GM23338 (cell line): ENCODE measurements at regions not wholly inside any gene's neighbourhood (a gene's known extent, or its start where the extent isn't known, plus 50 kb on each side); places are given as distances from the start of the nearest gene placed in this dataset.

Experiments used
- ATAC-seq: fragments of 200-7000 bp; cut with Tn5 transposase; 3 replicates; pipeline ENCODE4 v1.9.1; 2020
- DNase-seq: peaks from one replicate; pipeline ENCODE4 v3.0.0-alpha.2; 2015; ENCODE audit warnings: low spot score
- H2AFZ ChIP-seq: fragments of 200-600 bp; sonication (generic); 2 replicates; pipeline ENCODE4 v1.8.0; 2016; ENCODE audit warnings: antibody characterized with exemption, mild to moderate bottlenecking, moderate library complexity
- H3F3A ChIP-seq: fragments of 200-600 bp; sonication (generic); replicated peaks from 2 replicates; pipeline ENCODE4 v1.8.0; 2017; ENCODE audit warnings: antibody characterized with exemption, mixed run types, low read depth
- H3K27ac ChIP-seq: fragments of 200-600 bp; sonication (generic); 2 replicates; pipeline ENCODE4 v1.6.1; 2016; ENCODE audit warnings: low read depth
- H3K27me3 ChIP-seq: fragments of 200-600 bp; sonication (generic); 2 replicates; pipeline ENCODE4 v1.8.0; 2016; ENCODE audit warnings: mild to moderate bottlenecking, mixed run types, moderate library complexity; ENCODE audit not compliant: insufficient read depth
- H3K36me3 ChIP-seq: fragments of 200-600 bp; sonication (generic); 2 replicates; pipeline ENCODE4 v1.8.0; 2016; ENCODE audit warnings: mild to moderate bottlenecking; ENCODE audit not compliant: insufficient read depth
- H3K4me1 ChIP-seq: fragments of 200-600 bp; sonication (generic); 2 replicates; pipeline ENCODE4 v1.8.0; 2016; ENCODE audit warnings: mild to moderate bottlenecking, moderate library complexity; ENCODE audit not compliant: insufficient read depth
- H3K4me2 ChIP-seq: fragments of 200-600 bp; sonication (generic); 2 replicates; pipeline ENCODE4 v1.7.1; 2017; ENCODE audit warnings: mixed run types
- H3K4me3 ChIP-seq: fragments of 200-600 bp; sonication (generic); 2 replicates; pipeline ENCODE4 v1.6.1; 2016; ENCODE audit warnings: mixed run types
- H3K79me2 ChIP-seq: fragments of 200-600 bp; sonication (generic); replicated peaks from 2 replicates; pipeline ENCODE4 v1.8.0; 2017; ENCODE audit warnings: mild to moderate bottlenecking; ENCODE audit not compliant: insufficient read depth
- H3K9me2 ChIP-seq: fragments of 200-600 bp; sonication (generic); 2 replicates; pipeline ENCODE4 v1.8.0; 2017; ENCODE audit not compliant: insufficient read depth
- H4K20me1 ChIP-seq: fragments of 200-600 bp; sonication (generic); replicated peaks from 2 replicates; pipeline ENCODE4 v1.8.0; 2017; ENCODE audit warnings: mild to moderate bottlenecking; ENCODE audit not compliant: insufficient read depth
- H3K27ac Mint-ChIP-seq: 2 replicates; pipeline ENCODE4 v1.8.0; 2020; ENCODE audit warnings: inconsistent platforms, mild to moderate bottlenecking, moderate library complexity, mixed read lengths
- H3K27me3 Mint-ChIP-seq: 3 replicates; pipeline ENCODE4 v1.8.0; 2022; ENCODE audit warnings: low read depth, mild to moderate bottlenecking, moderate library complexity, mixed read lengths, inconsistent platforms; ENCODE audit not compliant: insufficient read depth, poor library complexity
- H3K36me3 Mint-ChIP-seq: 3 replicates; pipeline ENCODE4 v1.8.0; 2021; ENCODE audit warnings: low read depth, mild to moderate bottlenecking, inconsistent platforms, moderate library complexity, mixed read lengths
- H3K4me1 Mint-ChIP-seq: 3 replicates; pipeline ENCODE4 v1.8.0; 2020; ENCODE audit warnings: mild to moderate bottlenecking, inconsistent platforms, mixed read lengths
- H3K4me3 Mint-ChIP-seq: 3 replicates; pipeline ENCODE4 v1.8.0; 2021; ENCODE audit warnings: moderate library complexity, mild to moderate bottlenecking, inconsistent platforms, mixed read lengths
- H3K9me3 Mint-ChIP-seq: 3 replicates; pipeline ENCODE4 v1.8.0; 2020; ENCODE audit warnings: moderate library complexity, mild to moderate bottlenecking, inconsistent platforms, mixed read lengths
- CREB1 ChIP-seq: fragments of 250-450 bp; sonication (Bioruptor Pico); IDR thresholded peaks from 2 replicates; pipeline ENCODE4 v1.5.0; 2020; ENCODE audit warnings: low read depth, mild to moderate bottlenecking, moderate library complexity
- EZH2 ChIP-seq: fragments of 200-600 bp; sonication (generic); IDR thresholded peaks from one replicate; pipeline ENCODE4 v1.8.0; 2017; ENCODE audit warnings: antibody characterized with exemption, mild to moderate bottlenecking, low read depth; ENCODE audit not compliant: unreplicated experiment
- EZH2phosphoT487 ChIP-seq: fragments of 200-600 bp; sonication (generic); IDR thresholded peaks from one replicate; pipeline ENCODE4 v1.8.1; 2018; ENCODE audit warnings: antibody characterized with exemption; ENCODE audit not compliant: unreplicated experiment
- JUNB ChIP-seq: IDR thresholded peaks from one replicate; pipeline ENCODE4 v1.6.1; 2016; ENCODE audit warnings: antibody characterized with exemption; ENCODE audit not compliant: unreplicated experiment
- NANOG ChIP-seq: IDR thresholded peaks from 2 replicates; pipeline ENCODE4 v1.6.1; 2016; ENCODE audit warnings: antibody characterized with exemption, borderline replicate concordance
- POLR2AphosphoS5 ChIP-seq: IDR thresholded peaks from 2 replicates; pipeline ENCODE4 v1.6.1; 2016; ENCODE audit warnings: antibody characterized with exemption, low read depth
- ZNF114 ChIP-seq: fragments of 250-450 bp; sonication (Bioruptor Pico); IDR thresholded peaks from 2 replicates; pipeline ENCODE4 v1.5.0; 2020; ENCODE audit warnings: mild to moderate bottlenecking, moderate library complexity
- ZNF331 ChIP-seq: fragments of 250-450 bp; sonication (Bioruptor Pico); IDR thresholded peaks from 2 replicates; pipeline ENCODE4 v1.5.0; 2020; ENCODE audit warnings: low read depth, mild to moderate bottlenecking, moderate library complexity
- TF ChIP-seq, protein P1 (sequence below): IDR thresholded peaks from one replicate; pipeline ENCODE4 v1.6.1; 2018; ENCODE audit warnings: antibody characterized with exemption; ENCODE audit not compliant: unreplicated experiment
- TF ChIP-seq, protein P2 (sequence below), 2 experiments: fragments of 200-600 bp in 1 of 2; sonication (generic) in 1 of 2; conservative IDR thresholded peaks; 2 replicates each; pipeline versions ENCODE4 v1.5.1 to v1.6.1; 2016 to 2017; ENCODE audit warnings: antibody characterized with exemption in 2 of 2, low read depth in 2 of 2, mild to moderate bottlenecking in 2 of 2, moderate library complexity in 1 of 2
- TF ChIP-seq, protein P3 (sequence below): fragments of 250-450 bp; sonication (Bioruptor Pico); IDR thresholded peaks from 2 replicates; pipeline ENCODE4 v1.5.0; 2020; ENCODE audit warnings: mild to moderate bottlenecking, moderate library complexity
- TF ChIP-seq, protein P4 (sequence below): IDR thresholded peaks from 2 replicates; pipeline ENCODE4 v1.6.1; 2016; ENCODE audit warnings: antibody characterized with exemption

DNA sequence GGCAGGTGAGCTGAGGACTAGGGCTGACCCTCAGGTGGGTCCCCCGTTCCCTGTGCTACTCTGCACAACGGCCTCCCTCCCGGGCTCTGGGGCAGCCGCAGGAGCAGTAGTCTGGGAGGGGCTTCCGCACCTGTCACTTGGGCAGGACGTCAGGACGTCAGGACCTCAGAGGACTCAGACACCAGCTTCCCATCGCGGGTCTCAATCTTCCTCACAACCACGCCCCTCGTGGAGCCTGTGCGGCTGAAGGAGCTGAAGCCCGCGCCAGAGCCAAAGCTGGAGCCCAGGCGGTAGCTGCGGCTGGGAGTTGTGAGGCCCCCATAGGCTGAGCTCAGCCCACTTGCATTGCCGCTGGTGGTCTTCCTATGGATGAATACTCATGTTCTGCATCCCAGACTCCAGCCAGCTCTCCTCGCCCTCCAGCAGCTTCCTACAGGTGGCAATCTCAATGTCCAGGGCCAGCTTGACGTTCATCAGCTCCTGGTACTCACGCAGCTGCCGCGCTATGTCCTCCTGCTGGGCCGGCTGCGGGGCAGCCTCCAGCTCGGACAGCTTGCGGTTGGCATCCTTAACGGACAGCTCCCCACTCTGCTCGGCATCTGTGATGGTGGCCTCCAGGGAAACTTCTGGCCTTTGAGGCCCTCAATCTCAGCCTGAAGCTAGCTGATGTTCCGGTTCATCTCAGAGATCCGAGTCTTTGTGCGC, 381.4 kb upstream of the RGMB start:
- H3K27me3 ChIP-seq = no peaks in the 10 kb centered on the region
- H3K4me1 Mint-ChIP-seq = peaks cover 22% of the 10 kb centered on the region
- no peak overlapping the region for H3K27ac ChIP-seq
- TF ChIP-seq, protein P1, sequence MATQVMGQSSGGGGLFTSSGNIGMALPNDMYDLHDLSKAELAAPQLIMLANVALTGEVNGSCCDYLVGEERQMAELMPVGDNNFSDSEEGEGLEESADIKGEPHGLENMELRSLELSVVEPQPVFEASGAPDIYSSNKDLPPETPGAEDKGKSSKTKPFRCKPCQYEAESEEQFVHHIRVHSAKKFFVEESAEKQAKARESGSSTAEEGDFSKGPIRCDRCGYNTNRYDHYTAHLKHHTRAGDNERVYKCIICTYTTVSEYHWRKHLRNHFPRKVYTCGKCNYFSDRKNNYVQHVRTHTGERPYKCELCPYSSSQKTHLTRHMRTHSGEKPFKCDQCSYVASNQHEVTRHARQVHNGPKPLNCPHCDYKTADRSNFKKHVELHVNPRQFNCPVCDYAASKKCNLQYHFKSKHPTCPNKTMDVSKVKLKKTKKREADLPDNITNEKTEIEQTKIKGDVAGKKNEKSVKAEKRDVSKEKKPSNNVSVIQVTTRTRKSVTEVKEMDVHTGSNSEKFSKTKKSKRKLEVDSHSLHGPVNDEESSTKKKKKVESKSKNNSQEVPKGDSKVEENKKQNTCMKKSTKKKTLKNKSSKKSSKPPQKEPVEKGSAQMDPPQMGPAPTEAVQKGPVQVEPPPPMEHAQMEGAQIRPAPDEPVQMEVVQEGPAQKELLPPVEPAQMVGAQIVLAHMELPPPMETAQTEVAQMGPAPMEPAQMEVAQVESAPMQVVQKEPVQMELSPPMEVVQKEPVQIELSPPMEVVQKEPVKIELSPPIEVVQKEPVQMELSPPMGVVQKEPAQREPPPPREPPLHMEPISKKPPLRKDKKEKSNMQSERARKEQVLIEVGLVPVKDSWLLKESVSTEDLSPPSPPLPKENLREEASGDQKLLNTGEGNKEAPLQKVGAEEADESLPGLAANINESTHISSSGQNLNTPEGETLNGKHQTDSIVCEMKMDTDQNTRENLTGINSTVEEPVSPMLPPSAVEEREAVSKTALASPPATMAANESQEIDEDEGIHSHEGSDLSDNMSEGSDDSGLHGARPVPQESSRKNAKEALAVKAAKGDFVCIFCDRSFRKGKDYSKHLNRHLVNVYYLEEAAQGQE = no peak
- no peak for TF ChIP-seq CREB1 (CRISPR knock-in tag)
- TF ChIP-seq ZNF114 (CRISPR knock-in tag) = no peak
- TF ChIP-seq, protein P2, sequence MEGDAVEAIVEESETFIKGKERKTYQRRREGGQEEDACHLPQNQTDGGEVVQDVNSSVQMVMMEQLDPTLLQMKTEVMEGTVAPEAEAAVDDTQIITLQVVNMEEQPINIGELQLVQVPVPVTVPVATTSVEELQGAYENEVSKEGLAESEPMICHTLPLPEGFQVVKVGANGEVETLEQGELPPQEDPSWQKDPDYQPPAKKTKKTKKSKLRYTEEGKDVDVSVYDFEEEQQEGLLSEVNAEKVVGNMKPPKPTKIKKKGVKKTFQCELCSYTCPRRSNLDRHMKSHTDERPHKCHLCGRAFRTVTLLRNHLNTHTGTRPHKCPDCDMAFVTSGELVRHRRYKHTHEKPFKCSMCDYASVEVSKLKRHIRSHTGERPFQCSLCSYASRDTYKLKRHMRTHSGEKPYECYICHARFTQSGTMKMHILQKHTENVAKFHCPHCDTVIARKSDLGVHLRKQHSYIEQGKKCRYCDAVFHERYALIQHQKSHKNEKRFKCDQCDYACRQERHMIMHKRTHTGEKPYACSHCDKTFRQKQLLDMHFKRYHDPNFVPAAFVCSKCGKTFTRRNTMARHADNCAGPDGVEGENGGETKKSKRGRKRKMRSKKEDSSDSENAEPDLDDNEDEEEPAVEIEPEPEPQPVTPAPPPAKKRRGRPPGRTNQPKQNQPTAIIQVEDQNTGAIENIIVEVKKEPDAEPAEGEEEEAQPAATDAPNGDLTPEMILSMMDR (conservative IDR thresholded peaks at IDR 0.05; ENCODE audit: low read depth in 2 of 2) = no peak
- TF ChIP-seq NANOG = no peak
- no peak for TF ChIP-seq EZH2
- no peak for TF ChIP-seq ZNF331 (CRISPR knock-in tag)
- TF ChIP-seq, protein P3, sequence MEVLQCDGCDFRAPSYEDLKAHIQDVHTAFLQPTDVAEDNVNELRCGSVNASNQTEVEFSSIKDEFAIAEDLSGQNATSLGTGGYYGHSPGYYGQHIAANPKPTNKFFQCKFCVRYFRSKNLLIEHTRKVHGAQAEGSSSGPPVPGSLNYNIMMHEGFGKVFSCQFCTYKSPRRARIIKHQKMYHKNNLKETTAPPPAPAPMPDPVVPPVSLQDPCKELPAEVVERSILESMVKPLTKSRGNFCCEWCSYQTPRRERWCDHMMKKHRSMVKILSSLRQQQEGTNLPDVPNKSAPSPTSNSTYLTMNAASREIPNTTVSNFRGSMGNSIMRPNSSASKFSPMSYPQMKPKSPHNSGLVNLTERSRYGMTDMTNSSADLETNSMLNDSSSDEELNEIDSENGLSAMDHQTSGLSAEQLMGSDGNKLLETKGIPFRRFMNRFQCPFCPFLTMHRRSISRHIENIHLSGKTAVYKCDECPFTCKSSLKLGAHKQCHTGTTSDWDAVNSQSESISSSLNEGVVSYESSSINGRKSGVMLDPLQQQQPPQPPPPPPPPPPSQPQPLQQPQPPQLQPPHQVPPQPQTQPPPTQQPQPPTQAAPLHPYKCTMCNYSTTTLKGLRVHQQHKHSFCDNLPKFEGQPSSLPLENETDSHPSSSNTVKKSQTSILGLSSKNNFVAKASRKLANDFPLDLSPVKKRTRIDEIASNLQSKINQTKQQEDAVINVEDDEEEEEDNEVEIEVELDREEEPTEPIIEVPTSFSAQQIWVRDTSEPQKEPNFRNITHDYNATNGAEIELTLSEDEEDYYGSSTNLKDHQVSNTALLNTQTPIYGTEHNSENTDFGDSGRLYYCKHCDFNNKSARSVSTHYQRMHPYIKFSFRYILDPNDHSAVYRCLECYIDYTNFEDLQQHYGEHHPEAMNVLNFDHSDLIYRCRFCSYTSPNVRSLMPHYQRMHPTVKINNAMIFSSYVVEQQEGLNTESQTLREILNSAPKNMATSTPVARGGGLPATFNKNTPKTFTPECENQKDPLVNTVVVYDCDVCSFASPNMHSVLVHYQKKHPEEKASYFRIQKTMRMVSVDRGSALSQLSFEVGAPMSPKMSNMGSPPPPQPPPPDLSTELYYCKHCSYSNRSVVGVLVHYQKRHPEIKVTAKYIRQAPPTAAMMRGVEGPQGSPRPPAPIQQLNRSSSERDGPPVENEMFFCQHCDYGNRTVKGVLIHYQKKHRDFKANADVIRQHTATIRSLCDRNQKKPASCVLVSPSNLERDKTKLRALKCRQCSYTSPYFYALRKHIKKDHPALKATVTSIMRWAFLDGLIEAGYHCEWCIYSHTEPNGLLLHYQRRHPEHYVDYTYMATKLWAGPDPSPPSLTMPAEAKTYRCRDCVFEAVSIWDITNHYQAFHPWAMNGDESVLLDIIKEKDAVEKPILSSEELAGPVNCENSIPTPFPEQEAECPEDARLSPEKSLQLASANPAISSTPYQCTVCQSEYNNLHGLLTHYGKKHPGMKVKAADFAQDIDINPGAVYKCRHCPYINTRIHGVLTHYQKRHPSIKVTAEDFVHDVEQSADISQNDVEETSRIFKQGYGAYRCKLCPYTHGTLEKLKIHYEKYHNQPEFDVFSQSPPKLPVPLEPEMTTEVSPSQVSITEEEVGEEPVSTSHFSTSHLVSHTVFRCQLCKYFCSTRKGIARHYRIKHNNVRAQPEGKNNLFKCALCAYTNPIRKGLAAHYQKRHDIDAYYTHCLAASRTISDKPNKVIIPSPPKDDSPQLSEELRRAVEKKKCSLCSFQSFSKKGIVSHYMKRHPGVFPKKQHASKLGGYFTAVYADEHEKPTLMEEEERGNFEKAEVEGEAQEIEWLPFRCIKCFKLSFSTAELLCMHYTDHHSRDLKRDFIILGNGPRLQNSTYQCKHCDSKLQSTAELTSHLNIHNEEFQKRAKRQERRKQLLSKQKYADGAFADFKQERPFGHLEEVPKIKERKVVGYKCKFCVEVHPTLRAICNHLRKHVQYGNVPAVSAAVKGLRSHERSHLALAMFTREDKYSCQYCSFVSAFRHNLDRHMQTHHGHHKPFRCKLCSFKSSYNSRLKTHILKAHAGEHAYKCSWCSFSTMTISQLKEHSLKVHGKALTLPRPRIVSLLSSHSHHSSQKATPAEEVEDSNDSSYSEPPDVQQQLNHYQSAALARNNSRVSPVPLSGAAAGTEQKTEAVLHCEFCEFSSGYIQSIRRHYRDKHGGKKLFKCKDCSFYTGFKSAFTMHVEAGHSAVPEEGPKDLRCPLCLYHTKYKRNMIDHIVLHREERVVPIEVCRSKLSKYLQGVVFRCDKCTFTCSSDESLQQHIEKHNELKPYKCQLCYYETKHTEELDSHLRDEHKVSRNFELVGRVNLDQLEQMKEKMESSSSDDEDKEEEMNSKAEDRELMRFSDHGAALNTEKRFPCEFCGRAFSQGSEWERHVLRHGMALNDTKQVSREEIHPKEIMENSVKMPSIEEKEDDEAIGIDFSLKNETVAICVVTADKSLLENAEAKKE (CRISPR knock-in tag) = no peak
- no peak for TF ChIP-seq POLR2AphosphoS5
- TF ChIP-seq, protein P4, sequence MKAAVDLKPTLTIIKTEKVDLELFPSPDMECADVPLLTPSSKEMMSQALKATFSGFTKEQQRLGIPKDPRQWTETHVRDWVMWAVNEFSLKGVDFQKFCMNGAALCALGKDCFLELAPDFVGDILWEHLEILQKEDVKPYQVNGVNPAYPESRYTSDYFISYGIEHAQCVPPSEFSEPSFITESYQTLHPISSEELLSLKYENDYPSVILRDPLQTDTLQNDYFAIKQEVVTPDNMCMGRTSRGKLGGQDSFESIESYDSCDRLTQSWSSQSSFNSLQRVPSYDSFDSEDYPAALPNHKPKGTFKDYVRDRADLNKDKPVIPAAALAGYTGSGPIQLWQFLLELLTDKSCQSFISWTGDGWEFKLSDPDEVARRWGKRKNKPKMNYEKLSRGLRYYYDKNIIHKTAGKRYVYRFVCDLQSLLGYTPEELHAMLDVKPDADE = no peak
- TF ChIP-seq EZH2phosphoT487 = no peak
- no peak for TF ChIP-seq JUNB
- H3K4me3 Mint-ChIP-seq = no peak overlapping the region
- H3K27ac Mint-ChIP-seq = no peak overlapping the region
- no peak overlapping the region for H2AFZ ChIP-seq
- peaks cover 4% of the 10 kb centered on the region; the same call in 2 of the 3 replicates for H3K9me3 Mint-ChIP-seq
- H3K9me2 ChIP-seq = peaks cover 4% of the 10 kb centered on the region; the same call in 1 of the 2 replicates
- no peaks in the 10 kb centered on the region for H3K27me3 Mint-ChIP-seq
- H3K4me3 ChIP-seq = no peak overlapping the region
- peaks cover 17% of the 10 kb centered on the region for H3K4me1 ChIP-seq
- ATAC-seq (no peak), DNase-seq (no peak)
- H3K36me3 Mint-ChIP-seq = peaks cover 6% of the 10 kb centered on the region; the same call in 1 of the 3 replicates
- no peaks in the 10 kb centered on the region for H3F3A ChIP-seq
- no peaks in the 10 kb centered on the region for H3K79me2 ChIP-seq
- no peaks in the 10 kb centered on the region for H4K20me1 ChIP-seq
- no peak overlapping the region for H3K4me2 ChIP-seq
- H3K36me3 ChIP-seq = no peaks in the 10 kb centered on the region
